DMS153 (cell line): ENCODE measurements at regions not wholly inside any gene's neighbourhood (a gene's known extent, or its start where the extent isn't known, plus 50 kb on each side); places are given as distances from the start of the nearest gene placed in this dataset.
"Not testable (repeated sequence)": the region's sequence is repeated elsewhere in the genome, so short reads cannot be mapped to it uniquely, and the experiment has no call there.

Source experiments
- DNase-seq: peaks from one replicate; lab custom pipeline; 2025; lab: John Stamatoyannopoulos, UW

DNA sequence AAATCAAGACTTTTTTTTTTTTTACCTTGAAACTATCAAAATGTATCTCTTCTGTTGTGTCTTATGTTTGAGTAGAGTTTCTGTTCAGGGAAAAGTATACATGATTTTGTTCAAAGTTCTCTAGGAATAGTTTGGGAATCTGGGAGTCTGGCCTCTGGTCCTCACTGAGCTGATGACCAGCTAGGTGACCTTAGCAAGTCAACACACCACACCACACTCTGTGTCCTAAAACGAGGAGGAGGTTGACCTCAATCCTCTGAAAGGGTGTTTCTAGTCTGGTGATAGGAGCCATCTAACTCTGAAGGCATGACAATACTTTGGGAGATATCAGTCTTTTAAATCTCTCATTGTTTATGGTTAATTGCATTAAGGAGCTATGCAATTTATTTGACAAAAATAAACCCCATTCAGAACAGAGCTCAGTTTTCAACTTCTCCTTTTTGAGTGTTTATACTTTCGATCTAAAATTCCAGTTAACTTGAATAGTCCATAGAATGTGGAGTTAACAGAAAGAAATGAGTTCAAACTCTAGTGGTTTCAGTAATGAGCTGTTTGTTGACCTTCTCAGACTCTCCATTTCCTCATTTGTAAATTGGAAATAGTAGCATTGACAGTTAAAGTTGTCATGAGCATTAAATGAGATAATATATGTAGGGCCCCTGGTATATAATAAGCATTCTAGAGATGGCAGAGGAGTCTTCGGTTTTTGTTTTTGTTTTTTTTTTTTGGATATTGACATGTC is 112.2 kb upstream of the LRRN1 start:
- DNase-seq = no peak

- DNase-seq = no peak
Observed at GRCh38 chr3:3685721-3686120, 113.5 kb upstream of the LRRN1 start.

DNA sequence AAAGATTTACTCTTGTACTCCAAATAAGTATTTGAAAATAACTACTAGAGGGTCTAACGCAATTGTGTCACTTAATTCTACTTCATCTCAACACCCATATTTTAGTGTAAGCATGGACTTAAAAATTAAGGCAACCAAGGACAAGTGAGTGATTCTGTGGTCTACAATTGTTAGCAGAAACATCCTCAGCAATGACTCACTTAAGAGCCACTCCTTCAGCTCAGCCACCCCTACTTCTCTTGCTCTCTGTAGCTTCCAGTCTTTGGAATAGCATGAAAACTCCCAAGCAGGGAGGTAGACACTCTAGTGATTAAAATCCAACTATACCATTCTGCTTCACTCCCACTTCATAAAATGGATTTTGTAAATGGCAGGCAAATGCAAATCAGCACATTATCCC is 116.0 kb upstream of the LRRN1 start:
- DNase-seq = no peak

- DNase-seq = no peak
Observed at GRCh38 chr3:3675801-3676200, 123.4 kb upstream of the LRRN1 start.

GRCh38 chr3:3675186-3675585 is 124.0 kb upstream of the LRRN1 start:
- DNase-seq = no peak

GRCh38 chr3:3666664-3667063 is 132.6 kb upstream of the LRRN1 start:
- DNase-seq = no peak

DNA sequence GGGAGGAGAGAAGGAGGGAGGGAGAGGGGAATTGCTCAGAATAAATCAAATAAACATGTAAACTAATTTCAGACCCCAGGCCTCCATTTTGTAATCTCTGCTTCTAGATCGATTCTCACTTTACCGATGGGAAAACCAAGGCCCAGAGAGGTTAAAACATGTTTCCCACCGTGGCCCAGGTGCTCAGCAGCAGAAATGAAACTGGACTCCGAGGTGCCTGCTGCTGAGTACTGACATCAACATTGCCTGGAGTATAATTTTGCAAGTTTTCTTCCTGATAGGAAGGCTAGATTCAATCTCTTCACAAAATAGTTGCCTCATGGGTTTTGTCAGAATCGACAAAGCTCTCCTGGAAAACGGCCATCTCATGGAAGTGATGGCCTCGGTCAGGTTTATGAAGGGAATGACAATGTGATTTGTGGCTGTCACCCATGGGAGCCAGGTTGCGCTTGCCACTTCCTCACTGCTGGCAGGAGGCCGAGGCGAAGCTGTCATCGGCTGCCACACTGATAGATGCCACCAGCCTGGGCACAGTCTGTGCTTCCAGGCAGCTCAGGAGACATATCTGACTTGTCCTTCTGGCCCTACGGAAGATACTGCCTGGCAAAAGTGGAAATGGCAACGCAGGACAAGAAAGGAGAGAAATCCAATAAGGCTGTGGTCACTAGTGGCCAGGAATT is 133.1 kb upstream of the LRRN1 start:
- DNase-seq = no peak

- DNase-seq = no peak
Observed at GRCh38 chr3:3665546-3665945, 133.7 kb upstream of the LRRN1 start.

GRCh38 chr3:3664935-3665334 is 134.3 kb upstream of the LRRN1 start:
- DNase-seq = no peak

DNA sequence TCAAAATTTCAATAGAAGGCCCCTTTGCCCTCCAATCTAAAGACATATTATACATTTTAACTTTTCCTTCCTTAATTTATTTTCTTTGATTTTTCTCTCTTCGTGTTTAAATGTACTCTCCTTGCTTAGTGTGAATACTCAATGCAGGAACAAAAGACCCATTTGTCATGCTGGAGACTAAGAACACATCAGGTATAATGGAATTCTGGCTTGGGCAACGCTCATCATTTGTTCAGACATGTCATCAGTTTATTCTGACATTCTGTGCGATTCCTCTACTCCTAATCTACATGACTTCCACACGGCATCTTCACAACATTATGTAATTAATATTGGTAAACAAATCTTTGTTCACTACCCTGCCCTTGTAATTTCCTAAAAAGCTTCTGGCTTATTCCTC is 136.6 kb upstream of the LRRN1 start:
- DNase-seq = no peak

DNA sequence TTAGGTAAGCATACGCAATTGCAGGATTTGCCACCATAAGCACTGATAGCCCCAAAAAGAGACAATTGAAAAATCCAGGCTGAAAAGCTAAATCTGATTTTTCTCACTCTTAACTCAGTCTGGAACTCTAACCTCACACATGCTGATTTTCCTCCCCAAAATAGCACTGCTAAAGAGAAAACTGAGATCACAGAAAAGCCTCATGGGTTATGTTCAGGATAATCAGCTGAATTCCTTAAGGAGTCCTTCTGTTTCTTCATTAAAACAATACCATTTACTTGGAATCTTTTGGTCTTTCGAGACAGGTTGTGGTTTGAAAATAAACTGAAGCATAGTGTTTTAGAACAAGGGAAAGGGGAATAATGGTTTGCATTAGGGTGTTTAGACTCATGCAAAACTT is 144.3 kb upstream of the LRRN1 start:
- no peak for DNase-seq

GRCh38 chr3:3648988-3649679 is 150.1 kb upstream of the LRRN1 start:
- DNase-seq = no peak

DNA sequence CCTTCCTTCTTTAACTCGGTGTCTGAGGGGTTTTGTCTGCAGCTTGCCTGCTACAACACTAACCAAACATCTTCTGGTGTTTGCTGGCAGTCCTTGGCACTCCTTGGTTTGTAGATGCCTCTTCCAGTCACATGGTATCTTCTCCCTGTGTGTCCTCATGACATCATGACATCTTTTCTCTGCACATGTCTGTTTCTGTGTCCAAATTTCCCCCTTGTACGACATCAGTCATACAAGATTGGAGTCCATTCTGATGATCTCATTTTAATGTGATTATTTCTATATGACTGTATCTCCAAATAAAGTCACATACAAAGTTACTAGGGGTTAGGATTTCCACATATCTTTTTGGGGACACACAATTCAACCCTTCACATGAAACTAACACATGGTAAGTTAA is 152.3 kb upstream of the LRRN1 start:
- DNase-seq = no peak

GRCh38 chr3:3646103-3646844 is 153.0 kb upstream of the LRRN1 start:
- DNase-seq = not testable (repeated sequence)

GRCh38 chr3:3641877-3642455 is 157.3 kb upstream of the LRRN1 start:
- DNase-seq = no peak

- DNase-seq = no peak
Observed at GRCh38 chr3:3639078-3639477, 160.2 kb upstream of the LRRN1 start.

GRCh38 chr3:3636815-3637214 is 162.4 kb upstream of the LRRN1 start:
- no peak for DNase-seq

DNA sequence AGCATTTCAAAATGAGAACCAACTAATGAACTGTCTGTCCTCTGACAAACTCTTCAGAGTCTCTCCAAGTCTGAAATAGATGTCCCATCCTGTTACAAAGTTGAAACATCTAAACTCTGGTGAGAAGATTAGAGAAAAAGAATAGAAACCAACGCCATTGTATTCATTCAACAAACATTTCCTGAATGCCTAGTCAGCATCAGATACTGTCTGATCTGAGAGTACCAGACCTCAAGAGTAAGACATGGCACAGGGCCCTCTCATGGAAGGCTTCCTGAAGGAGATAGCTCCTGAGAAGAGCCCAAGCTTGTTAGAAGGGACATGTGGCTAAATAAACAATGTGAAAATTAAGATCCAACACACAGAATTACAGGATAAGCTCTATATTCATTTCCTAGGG is 164.1 kb upstream of the LRRN1 start:
- no peak for DNase-seq

GRCh38 chr3:3634326-3634725 is 164.9 kb upstream of the LRRN1 start:
- DNase-seq = no peak

- no peak for DNase-seq
Observed at GRCh38 chr3:3633761-3634160, 165.5 kb upstream of the LRRN1 start.

GRCh38 chr3:3632449-3632848 is 166.8 kb upstream of the LRRN1 start:
- no peak for DNase-seq

GRCh38 chr3:3631114-3631513 is 168.1 kb upstream of the LRRN1 start:
- DNase-seq = no peak
